ENCODE measurements at regions not wholly inside any gene's neighbourhood (a gene's known extent, or its start where the extent isn't known, plus 50 kb on each side); places are given as distances from the start of the nearest gene placed in this dataset.
A peak's percentile ranks its signal among the peaks of the same experiment; 100 is the strongest.
"Not testable (repeated sequence)": the region's sequence is repeated elsewhere in the genome, so short reads cannot be mapped to it uniquely, and the experiment has no call there.

GRCh38 chrX:3881255-3881895 is 167.9 kb upstream of the PRKX start:
- H2BK20ac ChIP-seq (ENCODE audit: low read depth, low read length); H3K27me3 ChIP-seq (ENCODE audit: control insufficient read depth, insufficient read depth, low read length); intact Hi-C loops (cut with micrococcal nuclease); H2AFZ ChIP-seq (replicated peaks; ENCODE audit: low read length, poor library complexity); H3K18ac ChIP-seq (ENCODE audit: low read depth, low read length); H4K5ac ChIP-seq (ENCODE audit: low read depth, low read length); H3K36me3 ChIP-seq (ENCODE audit: control insufficient read depth, insufficient read depth, low read length); H3K23ac ChIP-seq (ENCODE audit: low read depth, low read length); H2AK5ac ChIP-seq (ENCODE audit: low read depth, low read length); BruUV-seq (replicated peaks); dilution Hi-C loops (cut with HindIII; ENCODE audit: low sequenced_read_pairs, unreplicated experiment); in situ Hi-C loops (cut with MboI; ENCODE audit: low sequenced_read_pairs); H3K79me1 ChIP-seq (ENCODE audit: low read depth in 1 of 2, low read length in 2 of 2); H3K4ac ChIP-seq (ENCODE audit: low read depth, low read length); H4K8ac ChIP-seq (ENCODE audit: low read depth in 2 of 2, low read length in 2 of 2); H3K4me3 ChIP-seq (ENCODE audit: insufficient read depth, low read depth, low read length); H2BK120ac ChIP-seq (ENCODE audit: low read depth, low read length); CTCF ChIA-PET; H2BK5ac ChIP-seq (ENCODE audit: low read depth, low read length, poor library complexity, severe bottlenecking); H3K56ac ChIP-seq (ENCODE audit: extremely low read depth, insufficient read depth, low read length); H3K14ac ChIP-seq (replicated peaks; ENCODE audit: low read depth, low read length); DNase-seq; H3K9me3 ChIP-seq (ENCODE audit: control insufficient read depth, insufficient read depth, low read length); H3K9ac ChIP-seq (ENCODE audit: low read depth, low read length); H3K27ac ChIP-seq (ENCODE audit: insufficient read depth, low read length); H3K9me1 ChIP-seq (ENCODE audit: insufficient read depth, low read length); H2BK15ac ChIP-seq (ENCODE audit: low read depth, low read length); H4K91ac ChIP-seq (ENCODE audit: insufficient read depth, low read depth, low read length); H3K4me2 ChIP-seq (ENCODE audit: low read depth, low read length); H4K20me1 ChIP-seq (ENCODE audit: insufficient read depth, low read length); POLR2A ChIA-PET (ENCODE audit: unreplicated experiment); H2AK9ac ChIP-seq (replicated peaks; ENCODE audit: low read depth, low read length, poor library complexity); H3K4me1 ChIP-seq (ENCODE audit: control insufficient read depth, insufficient read depth, low read length): not testable (repeated sequence)
- WGBS, 2 experiments (ENCODE audit: extremely low coverage in 2 of 2, insufficient read length in 1 of 2), result no CpG with 5 or more reads among the region's 63 CpGs
- peak; percentile 36 for ATAC-seq (ENCODE audit: low read depth)

- H3K14ac ChIP-seq (replicated peaks; ENCODE audit: low read depth, low read length); H2AFZ ChIP-seq (replicated peaks; ENCODE audit: low read length, poor library complexity); H3K23ac ChIP-seq (ENCODE audit: low read depth, low read length); H2AK5ac ChIP-seq (ENCODE audit: low read depth, low read length); H3K4ac ChIP-seq (ENCODE audit: low read depth, low read length); H3K9ac ChIP-seq (ENCODE audit: low read depth, low read length); H3K27ac ChIP-seq (ENCODE audit: insufficient read depth, low read length); DNase-seq; in situ Hi-C loops (cut with MboI; ENCODE audit: low sequenced_read_pairs); H3K9me3 ChIP-seq (ENCODE audit: control insufficient read depth, insufficient read depth, low read length); H2BK20ac ChIP-seq (ENCODE audit: low read depth, low read length); H4K5ac ChIP-seq (ENCODE audit: low read depth, low read length); H3K56ac ChIP-seq (ENCODE audit: extremely low read depth, insufficient read depth, low read length); POLR2A ChIA-PET (ENCODE audit: unreplicated experiment); H3K27me3 ChIP-seq (ENCODE audit: control insufficient read depth, insufficient read depth, low read length); H4K91ac ChIP-seq (ENCODE audit: insufficient read depth, low read depth, low read length); CTCF ChIA-PET; H3K4me2 ChIP-seq (ENCODE audit: low read depth, low read length); intact Hi-C loops (cut with micrococcal nuclease); ATAC-seq (ENCODE audit: low read depth); H2BK5ac ChIP-seq (ENCODE audit: low read depth, low read length, poor library complexity, severe bottlenecking); H2BK120ac ChIP-seq (ENCODE audit: low read depth, low read length); H3K9me1 ChIP-seq (ENCODE audit: insufficient read depth, low read length); dilution Hi-C loops (cut with HindIII; ENCODE audit: low sequenced_read_pairs, unreplicated experiment); H3K4me3 ChIP-seq (ENCODE audit: insufficient read depth, low read depth, low read length); H4K8ac ChIP-seq (ENCODE audit: low read depth in 2 of 2, low read length in 2 of 2); H3K79me1 ChIP-seq (ENCODE audit: low read depth in 1 of 2, low read length in 2 of 2); H4K20me1 ChIP-seq (ENCODE audit: insufficient read depth, low read length); H3K4me1 ChIP-seq (ENCODE audit: control insufficient read depth, insufficient read depth, low read length); BruUV-seq (replicated peaks); H2AK9ac ChIP-seq (replicated peaks; ENCODE audit: low read depth, low read length, poor library complexity); H3K36me3 ChIP-seq (ENCODE audit: control insufficient read depth, insufficient read depth, low read length); H3K18ac ChIP-seq (ENCODE audit: low read depth, low read length); H2BK15ac ChIP-seq (ENCODE audit: low read depth, low read length): not testable (repeated sequence)
- WGBS, 2 experiments (ENCODE audit: extremely low coverage in 2 of 2, insufficient read length in 1 of 2), result no CpG with 5 or more reads among the region's 28 CpGs
These were observed 162.9 kb upstream of the PRKX start for GRCh38 chrX:3876393-3876792.

All from IMR-90 (cell line).